Activated T-helper 1 cell treated with anti-CD3 and anti-CD28 coated beads, Interleukin-12 subunit alpha, Interleukin-12 subunit beta, Interleukin-2, Interleukin-4 antibody, amounts not matched to agents 30 ng/mL and 10 ng/mL and 1 ng/mL, durations not matched to agents 14 hours and 24 hours and 36 hours (primary cell): ENCODE measurements at regions not wholly inside any gene's neighbourhood (a gene's known extent, or its start where the extent isn't known, plus 50 kb on each side); places are given as distances from the start of the nearest gene placed in this dataset.

Experiments
- DNase-seq: peaks from one replicate; pipeline ENCODE4 v3.0.0; 2021; ENCODE audit warnings: low spot score
- H3K27ac Mint-ChIP-seq: one replicate; pipeline ENCODE4 v1.8.0; 2021; ENCODE audit warnings: mild to moderate bottlenecking, mixed read lengths
- H3K27me3 Mint-ChIP-seq: one replicate; pipeline ENCODE4 v1.8.0; 2022; ENCODE audit warnings: mild to moderate bottlenecking, moderate library complexity, mixed read lengths; ENCODE audit not compliant: insufficient read depth
- H3K36me3 Mint-ChIP-seq: one replicate; pipeline ENCODE4 v1.8.0; 2021; ENCODE audit warnings: low read depth, mixed read lengths
- H3K4me1 Mint-ChIP-seq: one replicate; pipeline ENCODE4 v1.8.0; 2021; ENCODE audit warnings: low read depth, mixed read lengths
- H3K4me3 Mint-ChIP-seq: one replicate; pipeline ENCODE4 v1.8.0; 2021; ENCODE audit warnings: mild to moderate bottlenecking, moderate library complexity, mixed read lengths
- H3K9me3 Mint-ChIP-seq: one replicate; pipeline ENCODE4 v1.8.0; 2021; ENCODE audit warnings: mixed read lengths
- intact Hi-C: fragments of 100-400 bp; cut with micrococcal nuclease; formaldehyde crosslinking; loops from one replicate; pipeline ENCODE4 v1.15.1; 2024

DNA sequence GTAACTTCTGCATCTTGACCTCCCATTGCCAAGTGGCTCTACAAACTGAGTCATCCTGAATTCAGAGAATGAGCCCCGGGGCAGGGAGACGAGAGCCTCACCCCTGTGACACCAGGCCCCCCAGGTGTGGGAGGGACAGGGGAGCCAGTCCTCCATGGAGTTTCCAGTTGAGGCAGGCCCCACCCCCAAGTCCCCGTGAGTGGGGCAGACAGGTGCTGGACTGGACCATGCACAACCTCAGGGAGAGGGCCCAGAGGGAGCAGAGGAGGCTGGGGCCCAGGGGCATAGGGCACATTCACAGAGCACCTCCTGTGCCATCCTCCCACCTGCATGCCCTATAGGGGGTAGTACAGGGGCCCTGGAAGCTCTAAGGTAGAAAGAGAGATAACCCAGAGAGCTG, 180.8 kb downstream of the BRD1 start:
- Mint-ChIP-seq H3K27ac (no peak overlapping the region), H3K27me3 (no peaks in the 10 kb centered on the region), H3K4me3 (no peak overlapping the region), H3K9me3 (no peaks in the 10 kb centered on the region), H3K36me3 (peaks cover 9% of the 10 kb centered on the region), H3K4me1 (peaks cover 4% of the 10 kb centered on the region)
- intact Hi-C loops = no loop called here
- no peak for DNase-seq

GRCh38 chr22:49645791-49646550, 181.7 kb downstream of the BRD1 start:
- H3K27ac Mint-ChIP-seq = no peak overlapping the region
- intact Hi-C loops = no loop called here
- no peaks in the 10 kb centered on the region for H3K9me3 Mint-ChIP-seq
- DNase-seq = no peak
- no peak overlapping the region for H3K4me3 Mint-ChIP-seq
- H3K36me3 Mint-ChIP-seq = peaks cover 9% of the 10 kb centered on the region
- H3K27me3 Mint-ChIP-seq = no peaks in the 10 kb centered on the region
- peaks cover 4% of the 10 kb centered on the region for H3K4me1 Mint-ChIP-seq

DNA sequence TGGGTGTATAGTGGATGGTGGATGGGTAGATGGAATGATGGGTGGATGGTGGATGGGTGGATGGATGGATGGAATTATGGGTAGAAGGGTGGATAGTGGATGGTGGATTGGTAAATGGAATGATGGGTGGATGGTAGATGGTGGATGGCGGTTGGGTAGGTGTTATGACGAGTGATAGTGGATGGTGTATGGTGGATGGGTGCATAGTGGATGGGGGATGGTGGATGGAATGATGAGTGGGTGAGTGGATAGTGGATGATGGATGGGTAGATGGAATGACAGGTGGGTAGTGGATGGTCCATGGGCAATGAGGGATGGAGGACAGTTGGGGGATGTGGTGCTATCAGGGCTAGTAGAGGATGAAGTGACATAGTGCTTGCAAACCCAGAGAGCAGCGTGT, 182.4 kb downstream of the BRD1 start:
- Mint-ChIP-seq H3K27me3 (no peaks in the 10 kb centered on the region), H3K4me1 (peaks cover 4% of the 10 kb centered on the region)

DNA sequence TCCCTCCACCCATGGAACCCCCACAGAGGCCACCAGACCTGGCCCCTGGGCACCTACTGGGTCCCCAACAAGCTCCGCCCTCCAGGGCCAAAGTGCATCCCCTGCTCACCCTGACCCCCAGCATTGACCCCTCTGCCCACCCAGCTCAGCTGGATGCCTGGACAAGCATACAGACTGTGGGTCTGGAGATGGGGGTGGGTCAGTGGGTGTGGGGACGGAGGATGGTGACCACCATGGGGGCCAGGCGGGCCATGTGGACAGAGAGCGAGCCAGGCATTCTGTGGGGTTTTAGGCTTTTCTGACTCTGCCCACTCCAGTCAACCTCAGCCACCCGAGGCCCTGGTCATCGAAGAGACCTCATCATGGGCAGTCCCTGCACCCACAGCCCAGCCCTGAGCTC, 183.7 kb downstream of the BRD1 start:
- Mint-ChIP-seq H3K9me3 (no peaks in the 10 kb centered on the region), H3K27ac (no peak overlapping the region), H3K4me3 (no peak overlapping the region), H3K4me1 (no peaks in the 10 kb centered on the region), H3K27me3 (no peaks in the 10 kb centered on the region), H3K36me3 (peaks cover 6% of the 10 kb centered on the region)
- no peak for DNase-seq
- intact Hi-C loops = no loop called here

More for the DNA sequence above, 182.4 kb downstream of the BRD1 start:
- Mint-ChIP-seq H3K9me3 (no peaks in the 10 kb centered on the region), H3K36me3 (peaks cover 9% of the 10 kb centered on the region), H3K4me3 (no peak overlapping the region), H3K27ac (no peak overlapping the region)
- DNase-seq = no peak
- intact Hi-C loops = no loop called here

GRCh38 chr22:49643466-49643865, 184.2 kb downstream of the BRD1 start:
- H3K36me3 Mint-ChIP-seq = peaks cover 6% of the 10 kb centered on the region
- no peaks in the 10 kb centered on the region for H3K27me3 Mint-ChIP-seq
- H3K4me3 Mint-ChIP-seq = no peak overlapping the region
- H3K4me1 Mint-ChIP-seq = no peaks in the 10 kb centered on the region
- H3K27ac Mint-ChIP-seq = no peak overlapping the region
- DNase-seq = no peak
- no peaks in the 10 kb centered on the region for H3K9me3 Mint-ChIP-seq
- intact Hi-C loops = no loop called here

DNA sequence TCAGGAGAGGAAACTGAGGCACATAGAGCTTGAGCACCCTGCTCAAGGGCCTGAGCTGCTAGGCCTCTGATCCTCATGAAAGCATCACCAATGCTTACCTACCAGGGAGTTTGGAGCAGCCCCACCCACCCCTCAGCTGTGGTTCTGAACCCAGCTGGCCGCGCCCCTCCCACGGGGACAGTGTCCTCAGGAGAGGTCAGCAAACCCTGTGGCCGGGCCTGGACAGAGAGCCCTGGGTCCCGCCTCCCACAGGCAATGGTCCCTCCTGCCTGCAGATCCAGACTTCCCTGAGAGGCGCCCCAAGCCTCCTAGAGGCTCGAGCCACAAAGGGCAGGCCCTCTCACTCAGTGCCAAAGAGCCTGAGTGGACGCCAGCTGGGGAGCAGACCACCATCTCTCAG, 184.9 kb downstream of the BRD1 start:
- intact Hi-C loops = no loop called here
- Mint-ChIP-seq H3K36me3 (peaks cover 6% of the 10 kb centered on the region), H3K4me1 (no peaks in the 10 kb centered on the region), H3K4me3 (no peak overlapping the region), H3K9me3 (no peaks in the 10 kb centered on the region), H3K27me3 (no peaks in the 10 kb centered on the region), H3K27ac (no peak overlapping the region)
- DNase-seq = no peak

DNA sequence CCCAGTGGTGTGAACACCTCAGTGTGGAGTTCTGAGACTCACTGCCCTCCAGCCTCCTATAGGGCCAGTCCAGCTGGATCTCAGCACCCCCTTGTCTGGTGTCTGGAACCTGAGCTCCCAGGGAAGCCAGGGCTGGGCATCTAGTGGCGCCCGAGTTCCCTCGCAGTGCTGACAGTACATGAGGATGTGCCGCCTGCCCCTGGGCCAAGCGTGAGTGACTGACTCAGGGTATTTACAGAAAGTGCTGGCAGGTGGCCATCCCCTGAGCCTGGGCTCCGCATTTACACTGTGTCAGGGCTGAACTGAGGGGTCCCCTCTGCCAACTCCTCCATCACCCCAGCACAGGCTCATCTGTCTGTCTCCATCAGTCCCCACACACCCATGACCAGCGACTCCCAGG, 185.3 kb downstream of the BRD1 start:
- DNase-seq = no peak
- no peak overlapping the region for H3K4me3 Mint-ChIP-seq
- H3K27me3 Mint-ChIP-seq = no peaks in the 10 kb centered on the region
- H3K36me3 Mint-ChIP-seq = peaks cover 6% of the 10 kb centered on the region
- intact Hi-C loops = no loop called here
- H3K27ac Mint-ChIP-seq = no peak overlapping the region
- no peaks in the 10 kb centered on the region for H3K9me3 Mint-ChIP-seq
- no peaks in the 10 kb centered on the region for H3K4me1 Mint-ChIP-seq

- Mint-ChIP-seq H3K4me1 (no peaks in the 10 kb centered on the region), H3K4me3 (no peak overlapping the region), H3K9me3 (no peaks in the 10 kb centered on the region), H3K27me3 (no peaks in the 10 kb centered on the region), H3K27ac (no peak overlapping the region), H3K36me3 (peaks cover 6% of the 10 kb centered on the region)
- intact Hi-C loops = no loop called here
- DNase-seq = no peak
These were observed 185.8 kb downstream of the BRD1 start for GRCh38 chr22:49641770-49642313.

GRCh38 chr22:49640366-49641095, 187.1 kb downstream of the BRD1 start:
- no peak overlapping the region for H3K27ac Mint-ChIP-seq
- no peaks in the 10 kb centered on the region for H3K4me1 Mint-ChIP-seq
- no peaks in the 10 kb centered on the region for H3K9me3 Mint-ChIP-seq
- no peak overlapping the region for H3K4me3 Mint-ChIP-seq
- H3K36me3 Mint-ChIP-seq = peaks cover 6% of the 10 kb centered on the region
- H3K27me3 Mint-ChIP-seq = no peaks in the 10 kb centered on the region
- DNase-seq = no peak
- intact Hi-C loops = no loop called here

- Mint-ChIP-seq H3K27me3 (no peaks in the 10 kb centered on the region), H3K4me1 (no peaks in the 10 kb centered on the region), H3K27ac (no peak overlapping the region), H3K4me3 (no peak overlapping the region), H3K36me3 (peaks cover 2% of the 10 kb centered on the region), H3K9me3 (no peaks in the 10 kb centered on the region)
- intact Hi-C loops = no loop called here
- no peak for DNase-seq
These were observed 187.7 kb downstream of the BRD1 start for GRCh38 chr22:49639956-49640355.

DNA sequence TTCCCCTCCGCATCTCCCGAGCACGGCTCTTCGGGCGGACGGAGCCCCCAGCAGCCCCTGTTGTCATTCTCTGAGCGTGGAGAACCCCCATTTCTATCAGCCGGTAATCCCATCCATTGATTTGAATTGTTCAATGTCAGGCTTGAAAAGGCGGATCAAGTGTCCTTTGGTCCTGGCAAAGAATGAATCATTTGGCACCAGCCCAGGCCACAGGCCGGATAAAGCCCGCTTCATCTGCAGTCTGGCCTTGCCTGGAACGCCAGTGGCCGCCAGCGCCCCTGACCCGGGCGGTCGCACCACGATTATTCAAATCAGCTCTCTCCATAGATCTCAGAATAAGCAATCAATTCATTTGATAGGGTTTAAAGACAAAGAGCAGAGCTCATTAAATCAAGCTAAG, 188.9 kb downstream of the BRD1 start:
- Mint-ChIP-seq H3K36me3 (no peaks in the 10 kb centered on the region), H3K9me3 (no peaks in the 10 kb centered on the region), H3K27me3 (no peaks in the 10 kb centered on the region), H3K27ac (no peak overlapping the region), H3K4me1 (no peaks in the 10 kb centered on the region), H3K4me3 (no peak overlapping the region)
- intact Hi-C loops = no loop called here
- DNase-seq = no peak

- Mint-ChIP-seq H3K4me1 (no peaks in the 10 kb centered on the region), H3K27me3 (no peaks in the 10 kb centered on the region), H3K9me3 (no peaks in the 10 kb centered on the region), H3K4me3 (no peak overlapping the region), H3K36me3 (no peaks in the 10 kb centered on the region), H3K27ac (no peak overlapping the region)
- intact Hi-C loops = no loop called here
- DNase-seq = no peak
These were observed 189.7 kb downstream of the BRD1 start for GRCh38 chr22:49638001-49638400.

GRCh38 chr22:49637255-49637760, 190.4 kb downstream of the BRD1 start:
- no peak for DNase-seq
- H3K9me3 Mint-ChIP-seq = no peaks in the 10 kb centered on the region
- H3K27ac Mint-ChIP-seq = no peak overlapping the region
- no peaks in the 10 kb centered on the region for H3K36me3 Mint-ChIP-seq
- no peaks in the 10 kb centered on the region for H3K4me1 Mint-ChIP-seq
- H3K27me3 Mint-ChIP-seq = no peaks in the 10 kb centered on the region
- no peak overlapping the region for H3K4me3 Mint-ChIP-seq
- intact Hi-C loops = no loop called here
